ENCODE measurements at regions not wholly inside any gene's neighbourhood (a gene's known extent, or its start where the extent isn't known, plus 50 kb on each side); places are given as distances from the start of the nearest gene placed in this dataset.

DNA sequence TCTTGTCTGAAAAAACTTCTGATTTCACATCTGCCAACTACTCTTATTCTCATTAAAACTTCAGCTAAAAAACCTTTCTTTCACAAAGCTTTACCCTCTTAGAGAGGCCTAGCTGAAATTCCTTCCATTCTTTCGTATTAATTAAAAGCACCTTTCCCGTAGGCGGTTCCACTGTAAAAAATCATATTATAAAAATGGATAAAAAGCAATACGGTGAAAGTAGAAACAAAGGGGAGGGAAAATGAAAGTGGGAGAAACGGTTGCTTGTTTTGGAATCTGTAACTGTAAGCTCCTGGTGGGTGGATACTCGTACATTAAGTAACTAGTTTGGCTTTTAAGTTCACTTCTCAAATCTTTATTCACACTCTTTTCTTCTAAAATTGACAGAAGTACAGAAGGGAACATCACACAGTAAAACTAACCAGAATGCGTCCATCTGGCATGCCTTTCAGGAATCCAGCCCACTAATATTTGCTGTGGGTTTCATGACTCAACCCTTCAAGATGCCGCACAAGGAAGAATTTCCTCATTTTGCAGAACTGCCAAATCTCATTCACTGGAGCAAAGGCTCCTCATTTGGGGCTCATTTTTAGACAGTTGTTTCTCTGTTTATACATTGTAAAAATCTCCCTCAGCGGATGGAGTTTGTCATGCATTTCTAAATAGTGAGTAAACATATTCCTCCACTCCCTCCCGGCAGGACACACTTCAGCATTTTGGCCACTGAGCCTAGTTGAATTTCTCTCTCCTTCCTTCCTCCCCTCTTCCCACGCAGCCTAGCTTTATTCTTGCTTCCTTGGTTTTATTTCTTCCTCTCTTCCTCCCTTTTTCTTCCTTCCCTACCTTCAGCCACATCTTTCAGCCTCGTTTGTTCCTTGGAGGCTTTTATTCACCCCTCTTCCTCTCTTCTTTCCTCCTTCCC lies 419.5 kb upstream of the NAALADL2 start (continued):
- TF ChIP-seq TCF7L2 (IDR thresholded peaks at IDR 0.05; ENCODE audit: borderline replicate concordance, low read depth, low read length) (no peak), ZBTB7A (tag by site-specific recombination; IDR thresholded peaks at IDR 0.05; ENCODE audit: low read depth) (no peak), ZNF366 (tag by site-specific recombination; conservative IDR thresholded peaks at IDR 0.05) (peak; percentile 92), ZNF677 (tag by site-specific recombination; IDR thresholded peaks at IDR 0.05) (no peak), ZNF600 (tag by site-specific recombination; IDR thresholded peaks at IDR 0.05) (0 out of 2 replicates have a peak, but pooled peaks have one; percentile 26), ZNF354C (tag by site-specific recombination; IDR thresholded peaks at IDR 0.05; ENCODE audit: borderline replicate concordance, low read depth) (no peak), ZNF248 (tag by site-specific recombination; IDR thresholded peaks at IDR 0.05) (no peak), HOXD13 (CRISPR knock-in tag; IDR thresholded peaks at IDR 0.05; ENCODE audit: borderline replicate concordance) (no peak), ZNF133 (tag by site-specific recombination; IDR thresholded peaks at IDR 0.05) (no peak), ZNF624 (tag by site-specific recombination; IDR thresholded peaks at IDR 0.05) (no peak), ZSCAN16 (tag by site-specific recombination; IDR thresholded peaks at IDR 0.05) (no peak), ZNF175 (tag by site-specific recombination; IDR thresholded peaks at IDR 0.05) (no peak), ZNF202 (tag by site-specific recombination; IDR thresholded peaks at IDR 0.05; ENCODE audit: borderline replicate concordance) (no peak), ZNF169 (tag by site-specific recombination; IDR thresholded peaks at IDR 0.05) (no peak), SP3 (tag by site-specific recombination; IDR thresholded peaks at IDR 0.05) (no peak), ZNF549 (tag by site-specific recombination; IDR thresholded peaks at IDR 0.05) (no peak), ZNF777 (tag by site-specific recombination; IDR thresholded peaks at IDR 0.05; ENCODE audit: borderline replicate concordance) (no peak), ZFP3 (tag by site-specific recombination; IDR thresholded peaks at IDR 0.05; ENCODE audit: low read depth) (no peak), ZNF776 (tag by site-specific recombination; IDR thresholded peaks at IDR 0.05; ENCODE audit: borderline replicate concordance) (no peak), RBAK (tag by site-specific recombination; IDR thresholded peaks at IDR 0.05) (no peak), ZNF654 (tag by site-specific recombination; IDR thresholded peaks at IDR 0.05; ENCODE audit: low read depth) (no peak), ZNF768 (tag by site-specific recombination; IDR thresholded peaks at IDR 0.05) (no peak), GLI4 (tag by site-specific recombination; IDR thresholded peaks at IDR 0.05) (no peak), ZNF121 (tag by site-specific recombination; IDR thresholded peaks at IDR 0.05) (no peak), ZNF174 (tag by site-specific recombination; IDR thresholded peaks at IDR 0.05) (no peak), ZNF626 (tag by site-specific recombination; IDR thresholded peaks at IDR 0.05) (no peak), MEIS1 (CRISPR knock-in tag; IDR thresholded peaks at IDR 0.05; ENCODE audit: borderline replicate concordance) (no peak), PRDM1 (tag by site-specific recombination; IDR thresholded peaks at IDR 0.05) (peak; percentile 68), ZNF155 (tag by site-specific recombination; IDR thresholded peaks at IDR 0.05) (no peak), ZNF426 (tag by site-specific recombination; IDR thresholded peaks at IDR 0.05) (no peak), ZNF837 (tag by site-specific recombination; IDR thresholded peaks at IDR 0.05) (no peak), ZXDB (tag by site-specific recombination; IDR thresholded peaks at IDR 0.05) (no peak), ZNF558 (tag by site-specific recombination; IDR thresholded peaks at IDR 0.05) (no peak)
- TF ChIP-seq, protein P1, sequence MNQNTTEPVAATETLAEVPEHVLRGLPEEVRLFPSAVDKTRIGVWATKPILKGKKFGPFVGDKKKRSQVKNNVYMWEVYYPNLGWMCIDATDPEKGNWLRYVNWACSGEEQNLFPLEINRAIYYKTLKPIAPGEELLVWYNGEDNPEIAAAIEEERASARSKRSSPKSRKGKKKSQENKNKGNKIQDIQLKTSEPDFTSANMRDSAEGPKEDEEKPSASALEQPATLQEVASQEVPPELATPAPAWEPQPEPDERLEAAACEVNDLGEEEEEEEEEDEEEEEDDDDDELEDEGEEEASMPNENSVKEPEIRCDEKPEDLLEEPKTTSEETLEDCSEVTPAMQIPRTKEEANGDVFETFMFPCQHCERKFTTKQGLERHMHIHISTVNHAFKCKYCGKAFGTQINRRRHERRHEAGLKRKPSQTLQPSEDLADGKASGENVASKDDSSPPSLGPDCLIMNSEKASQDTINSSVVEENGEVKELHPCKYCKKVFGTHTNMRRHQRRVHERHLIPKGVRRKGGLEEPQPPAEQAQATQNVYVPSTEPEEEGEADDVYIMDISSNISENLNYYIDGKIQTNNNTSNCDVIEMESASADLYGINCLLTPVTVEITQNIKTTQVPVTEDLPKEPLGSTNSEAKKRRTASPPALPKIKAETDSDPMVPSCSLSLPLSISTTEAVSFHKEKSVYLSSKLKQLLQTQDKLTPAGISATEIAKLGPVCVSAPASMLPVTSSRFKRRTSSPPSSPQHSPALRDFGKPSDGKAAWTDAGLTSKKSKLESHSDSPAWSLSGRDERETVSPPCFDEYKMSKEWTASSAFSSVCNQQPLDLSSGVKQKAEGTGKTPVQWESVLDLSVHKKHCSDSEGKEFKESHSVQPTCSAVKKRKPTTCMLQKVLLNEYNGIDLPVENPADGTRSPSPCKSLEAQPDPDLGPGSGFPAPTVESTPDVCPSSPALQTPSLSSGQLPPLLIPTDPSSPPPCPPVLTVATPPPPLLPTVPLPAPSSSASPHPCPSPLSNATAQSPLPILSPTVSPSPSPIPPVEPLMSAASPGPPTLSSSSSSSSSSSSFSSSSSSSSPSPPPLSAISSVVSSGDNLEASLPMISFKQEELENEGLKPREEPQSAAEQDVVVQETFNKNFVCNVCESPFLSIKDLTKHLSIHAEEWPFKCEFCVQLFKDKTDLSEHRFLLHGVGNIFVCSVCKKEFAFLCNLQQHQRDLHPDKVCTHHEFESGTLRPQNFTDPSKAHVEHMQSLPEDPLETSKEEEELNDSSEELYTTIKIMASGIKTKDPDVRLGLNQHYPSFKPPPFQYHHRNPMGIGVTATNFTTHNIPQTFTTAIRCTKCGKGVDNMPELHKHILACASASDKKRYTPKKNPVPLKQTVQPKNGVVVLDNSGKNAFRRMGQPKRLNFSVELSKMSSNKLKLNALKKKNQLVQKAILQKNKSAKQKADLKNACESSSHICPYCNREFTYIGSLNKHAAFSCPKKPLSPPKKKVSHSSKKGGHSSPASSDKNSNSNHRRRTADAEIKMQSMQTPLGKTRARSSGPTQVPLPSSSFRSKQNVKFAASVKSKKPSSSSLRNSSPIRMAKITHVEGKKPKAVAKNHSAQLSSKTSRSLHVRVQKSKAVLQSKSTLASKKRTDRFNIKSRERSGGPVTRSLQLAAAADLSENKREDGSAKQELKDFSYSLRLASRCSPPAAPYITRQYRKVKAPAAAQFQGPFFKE (tag by site-specific recombination; IDR thresholded peaks at IDR 0.05; ENCODE audit: borderline replicate concordance) = no peak
- TF ChIP-seq, protein P2, sequence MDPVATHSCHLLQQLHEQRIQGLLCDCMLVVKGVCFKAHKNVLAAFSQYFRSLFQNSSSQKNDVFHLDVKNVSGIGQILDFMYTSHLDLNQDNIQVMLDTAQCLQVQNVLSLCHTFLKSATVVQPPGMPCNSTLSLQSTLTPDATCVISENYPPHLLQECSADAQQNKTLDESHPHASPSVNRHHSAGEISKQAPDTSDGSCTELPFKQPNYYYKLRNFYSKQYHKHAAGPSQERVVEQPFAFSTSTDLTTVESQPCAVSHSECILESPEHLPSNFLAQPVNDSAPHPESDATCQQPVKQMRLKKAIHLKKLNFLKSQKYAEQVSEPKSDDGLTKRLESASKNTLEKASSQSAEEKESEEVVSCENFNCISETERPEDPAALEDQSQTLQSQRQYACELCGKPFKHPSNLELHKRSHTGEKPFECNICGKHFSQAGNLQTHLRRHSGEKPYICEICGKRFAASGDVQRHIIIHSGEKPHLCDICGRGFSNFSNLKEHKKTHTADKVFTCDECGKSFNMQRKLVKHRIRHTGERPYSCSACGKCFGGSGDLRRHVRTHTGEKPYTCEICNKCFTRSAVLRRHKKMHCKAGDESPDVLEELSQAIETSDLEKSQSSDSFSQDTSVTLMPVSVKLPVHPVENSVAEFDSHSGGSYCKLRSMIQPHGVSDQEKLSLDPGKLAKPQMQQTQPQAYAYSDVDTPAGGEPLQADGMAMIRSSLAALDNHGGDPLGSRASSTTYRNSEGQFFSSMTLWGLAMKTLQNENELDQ (tag by site-specific recombination; IDR thresholded peaks at IDR 0.05; ENCODE audit: low read depth) = no peak

Data from HEK293 (cell line).